HG03432 (cell line): ENCODE measurements at regions not wholly inside any gene's neighbourhood (a gene's known extent, or its start where the extent isn't known, plus 50 kb on each side); places are given as distances from the start of the nearest gene placed in this dataset.
A peak's percentile ranks its signal among the peaks of the same experiment; 100 is the strongest.

Experiments used
- ATAC-seq: cut with Tn5 transposase; IDR thresholded peaks from one replicate; pipeline ENCODE4 v1.9.1; 2021; ENCODE audit warnings: mild to moderate bottlenecking, moderate library complexity; ENCODE audit not compliant: unreplicated experiment

GRCh38 chr1:194309269-194309668, 1122.9 kb upstream of the B3GALT2 start:
- no peak for ATAC-seq

DNA sequence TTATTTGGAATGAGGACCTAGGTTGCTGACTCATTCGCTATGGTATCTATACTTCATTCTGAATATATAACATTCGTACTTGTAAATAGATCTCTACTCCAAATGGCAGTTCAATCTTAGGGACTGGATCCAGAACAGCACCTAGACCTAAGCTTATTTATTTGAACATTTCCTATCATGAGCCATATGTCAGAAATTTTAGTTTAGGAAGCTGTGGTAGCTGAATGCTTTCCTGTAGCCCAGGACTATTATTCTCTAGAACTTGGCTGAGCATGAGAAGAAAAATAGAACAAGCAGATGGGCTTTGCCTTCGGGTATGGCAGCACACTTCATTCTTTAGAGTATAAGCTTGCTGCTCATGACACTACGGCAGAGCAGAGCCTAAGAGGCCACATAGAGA, 1114.4 kb upstream of the B3GALT2 start:
- ATAC-seq = no peak

DNA sequence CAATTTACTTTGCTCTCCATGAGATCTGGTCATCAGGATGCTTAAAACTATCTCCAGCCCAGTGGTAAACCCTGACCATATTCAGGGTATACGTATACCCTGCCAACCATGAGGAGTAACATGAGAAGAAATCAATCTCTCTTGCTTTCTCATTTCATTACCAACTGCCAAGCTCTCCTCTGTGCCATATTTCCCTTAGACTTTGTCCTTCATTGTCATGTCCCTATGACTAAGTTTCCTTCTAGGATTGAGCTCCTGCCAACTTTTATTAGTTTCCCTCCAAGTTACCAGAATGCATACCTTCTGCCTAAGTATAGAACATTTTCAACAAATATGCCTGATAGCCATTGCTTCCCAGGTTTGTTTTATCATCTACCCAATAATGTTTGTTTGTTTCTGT, 1113.9 kb upstream of the B3GALT2 start:
- no peak for ATAC-seq

GRCh38 chr1:194298007-194298598, 1111.7 kb upstream of the B3GALT2 start:
- ATAC-seq = no peak

GRCh38 chr1:194297094-194297493, 1110.7 kb upstream of the B3GALT2 start:
- ATAC-seq = no peak

DNA sequence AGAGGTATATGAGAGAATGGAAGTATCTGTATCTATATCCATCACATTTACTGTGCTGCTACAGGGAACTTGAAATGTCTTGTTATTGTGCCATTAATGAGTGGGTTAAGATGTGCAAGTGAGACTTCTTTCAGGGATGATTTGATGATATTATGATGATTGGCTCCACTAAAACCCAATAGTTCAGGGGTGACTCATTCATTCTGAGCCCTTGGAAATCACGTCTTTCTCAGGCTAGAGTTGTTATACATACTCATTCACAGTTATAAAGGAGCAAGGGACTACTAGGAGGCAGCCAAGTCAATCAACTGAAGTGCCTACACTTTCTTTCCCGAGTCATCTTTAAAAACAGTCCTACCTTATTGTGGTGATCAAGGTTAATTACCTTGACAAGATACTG, 1109.8 kb upstream of the B3GALT2 start:
- no peak for ATAC-seq

- peak; percentile 94 for ATAC-seq
These were observed 1109.3 kb upstream of the B3GALT2 start for GRCh38 chr1:194295685-194296084.

DNA sequence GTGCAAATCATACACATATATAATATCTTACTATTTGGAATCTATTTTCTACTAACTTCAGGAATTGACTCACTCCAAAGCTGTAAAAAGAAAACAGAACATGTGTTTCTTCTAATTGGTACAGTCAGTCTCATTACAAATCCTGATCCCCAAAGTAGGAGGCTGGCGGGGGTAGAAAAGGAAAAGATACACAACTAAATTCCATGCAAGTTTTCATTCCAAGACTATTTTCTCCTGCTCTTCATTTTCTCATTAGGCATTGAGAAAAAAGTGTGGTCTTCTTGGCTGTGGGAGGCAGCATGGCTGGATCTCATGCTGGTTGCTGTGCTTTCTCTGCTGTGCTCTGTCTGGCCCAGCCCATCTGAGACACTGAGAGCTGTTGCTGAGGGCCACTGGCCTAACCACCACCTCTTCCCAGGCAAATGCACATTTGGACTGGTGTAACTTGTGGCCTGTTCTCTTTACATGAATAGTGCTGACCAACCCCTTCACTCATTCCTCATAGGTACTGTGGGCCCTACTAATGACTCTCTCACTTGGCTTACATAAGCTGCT, 1107.5 kb upstream of the B3GALT2 start:
- ATAC-seq = no peak

- no peak for ATAC-seq
These were observed 1106.6 kb upstream of the B3GALT2 start for GRCh38 chr1:194292966-194293365.

- ATAC-seq = peak; percentile 95
These were observed 1103.3 kb upstream of the B3GALT2 start for GRCh38 chr1:194289569-194290266.

DNA sequence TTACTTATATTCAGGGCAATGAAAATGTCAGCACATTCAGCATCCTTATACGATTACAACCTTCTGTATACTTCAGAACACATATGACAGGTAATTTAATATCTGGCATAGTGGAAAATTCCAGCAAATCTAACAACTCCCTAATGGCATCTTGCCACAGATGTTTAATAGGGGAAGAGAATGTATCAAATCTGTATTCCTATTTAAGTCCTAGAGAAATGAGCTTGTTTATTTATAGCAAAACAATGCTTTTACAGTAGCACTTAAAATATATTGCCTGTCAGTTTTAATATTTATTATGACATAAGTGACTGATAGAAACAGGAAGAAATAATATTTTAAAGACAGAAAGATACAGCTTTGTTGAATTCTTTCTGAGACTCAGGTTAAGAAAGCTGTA, 1101.8 kb upstream of the B3GALT2 start:
- no peak for ATAC-seq

DNA sequence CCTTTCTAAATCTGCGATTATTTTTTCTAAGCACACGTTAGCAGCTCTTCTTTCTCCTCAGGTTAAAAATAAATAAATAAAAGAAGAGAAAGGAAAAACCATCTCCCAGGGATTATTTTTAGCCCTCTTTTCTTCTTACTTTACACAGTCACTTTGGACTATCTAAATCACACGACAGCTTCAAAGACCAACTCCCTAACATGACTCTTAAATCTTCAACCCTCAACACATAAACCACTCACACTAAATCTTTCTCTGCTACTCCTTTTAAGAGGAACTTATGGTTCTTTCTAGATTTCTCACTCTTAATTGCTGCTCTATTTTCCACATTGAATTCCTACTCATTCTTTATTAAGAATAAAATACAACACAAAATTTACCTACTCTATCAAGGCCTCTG, 1095.0 kb upstream of the B3GALT2 start:
- no peak for ATAC-seq

DNA sequence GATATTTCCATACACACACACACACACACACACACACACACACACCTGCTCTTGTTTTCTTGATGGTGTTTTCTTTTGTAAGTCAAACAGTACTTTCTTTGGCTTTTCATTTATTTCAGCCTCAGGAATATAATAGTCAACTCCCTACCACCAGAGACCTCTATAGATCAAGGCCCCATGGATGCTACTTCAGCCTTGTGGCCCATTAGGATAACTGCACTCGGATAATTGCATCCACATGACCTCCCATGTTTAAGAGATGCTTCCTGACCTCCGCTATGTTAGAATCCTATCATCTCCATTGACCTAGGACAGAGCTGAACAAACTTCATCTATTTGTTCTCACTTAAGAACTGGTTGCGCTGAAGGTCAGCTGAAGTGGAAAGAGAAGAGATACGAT, 1094.0 kb upstream of the B3GALT2 start:
- ATAC-seq = no peak

DNA sequence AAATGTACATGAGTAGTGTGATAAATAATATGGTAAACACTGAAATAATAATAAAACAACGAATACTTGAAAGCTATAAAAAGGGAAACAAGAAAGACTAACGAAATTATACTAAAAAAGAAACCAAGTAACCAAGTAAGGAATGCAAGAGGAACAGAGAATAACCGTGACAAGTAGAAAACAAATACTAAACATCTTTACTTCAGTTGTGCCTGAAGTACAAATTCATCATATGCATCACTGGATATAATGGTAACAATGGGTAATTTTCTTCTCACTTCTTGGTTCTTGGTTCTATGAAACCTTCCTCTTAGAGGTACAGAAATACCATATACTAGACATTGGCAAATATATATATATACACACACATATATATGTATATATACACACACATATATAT, 1093.6 kb upstream of the B3GALT2 start:
- ATAC-seq = peak; percentile 86

DNA sequence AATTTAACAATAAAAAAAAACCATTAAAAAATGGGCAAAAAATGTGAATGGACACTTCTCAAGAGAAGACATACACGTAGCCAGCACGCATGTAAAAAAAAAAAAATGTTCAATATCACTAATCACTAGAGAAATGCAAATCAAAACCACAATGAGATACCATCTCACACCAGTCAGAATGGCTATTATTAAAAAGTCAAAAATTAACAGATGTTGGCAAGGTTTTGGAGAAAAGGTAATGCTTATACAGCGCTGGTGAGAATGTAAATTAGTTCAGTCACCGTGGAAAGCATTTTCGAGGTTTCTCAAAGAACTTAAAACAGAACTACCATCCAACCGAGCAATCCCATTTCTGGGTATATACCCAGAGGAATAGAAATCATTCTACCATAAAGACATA, 1091.5 kb upstream of the B3GALT2 start:
- ATAC-seq = peak; percentile 73

GRCh38 chr1:194273660-194274059, 1087.2 kb upstream of the B3GALT2 start:
- ATAC-seq = no peak

- no peak for ATAC-seq
These were observed 1082.4 kb upstream of the B3GALT2 start for GRCh38 chr1:194268839-194269238.

DNA sequence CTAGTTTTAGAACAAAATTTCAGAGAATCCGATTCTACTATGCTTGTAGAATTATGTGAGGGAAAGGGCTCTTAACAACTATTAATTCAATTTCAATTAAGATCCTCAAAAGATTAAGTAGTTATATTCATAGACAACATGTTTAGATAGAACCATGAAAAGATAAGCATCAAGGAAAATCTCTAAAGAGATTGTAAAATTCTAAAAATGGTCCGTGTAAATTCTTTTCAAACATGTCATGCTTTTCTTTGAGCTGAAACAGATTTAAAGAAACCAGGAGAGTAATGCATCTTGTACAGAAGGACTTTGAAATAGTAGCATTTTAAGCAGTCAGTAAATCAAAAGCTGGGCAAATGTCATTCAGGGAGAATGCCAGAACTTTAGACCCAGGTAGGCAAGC, 1080.6 kb upstream of the B3GALT2 start:
- no peak for ATAC-seq

DNA sequence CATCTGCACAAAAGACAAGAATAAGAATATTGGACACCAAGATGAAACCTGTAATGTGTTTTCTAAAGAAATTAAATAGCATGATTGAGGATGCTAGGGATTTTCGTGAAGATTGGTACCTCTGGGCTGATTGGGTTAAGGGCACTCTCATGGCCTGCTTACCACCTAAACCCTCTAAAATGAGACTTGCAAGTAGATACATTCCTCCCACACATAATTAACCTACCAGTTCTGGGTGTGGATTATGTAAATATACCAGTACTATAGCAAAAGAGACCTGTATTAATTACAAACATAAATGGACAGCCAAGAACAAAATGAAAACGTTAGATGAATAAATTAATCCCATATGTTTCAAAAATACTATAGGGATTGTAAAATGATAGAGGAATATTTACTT, 1069.6 kb upstream of the B3GALT2 start:
- ATAC-seq = no peak

DNA sequence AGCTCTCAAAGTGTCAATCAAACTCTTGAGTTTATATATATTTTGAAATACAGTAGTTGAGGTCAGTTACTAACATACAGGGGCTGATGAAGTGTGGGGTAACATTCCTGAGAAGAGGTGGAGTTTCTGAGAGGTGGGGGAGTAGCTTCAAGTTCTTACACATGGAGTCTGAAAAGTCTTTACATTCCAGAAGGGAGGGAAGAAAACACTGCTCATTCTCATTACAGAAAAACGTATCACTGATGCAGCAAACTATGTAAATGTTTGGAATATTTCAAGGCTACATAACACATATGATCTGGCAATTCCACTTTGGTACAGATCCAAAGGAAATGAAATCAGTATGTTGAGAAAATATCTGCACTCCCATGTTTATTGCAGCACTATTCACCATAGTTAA, 1065.8 kb upstream of the B3GALT2 start:
- ATAC-seq = no peak

DNA sequence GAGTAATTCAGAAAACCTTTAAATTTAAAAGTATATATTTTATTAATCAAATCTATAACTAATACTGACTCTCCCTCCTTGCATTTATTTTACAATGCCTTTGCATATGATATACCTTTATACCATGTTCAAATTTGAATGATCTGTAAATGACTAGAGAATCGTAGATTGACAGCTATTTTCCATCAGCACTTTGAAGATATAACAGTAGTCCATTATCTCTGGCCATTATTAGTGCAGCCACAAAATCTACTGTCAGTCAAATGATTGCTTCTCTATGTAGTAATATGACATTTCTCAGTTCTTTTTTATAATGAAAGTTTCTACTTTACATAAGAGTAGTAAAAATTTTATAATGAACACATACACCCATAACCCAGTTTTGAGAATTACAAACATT, 1054.8 kb upstream of the B3GALT2 start:
- no peak for ATAC-seq

DNA sequence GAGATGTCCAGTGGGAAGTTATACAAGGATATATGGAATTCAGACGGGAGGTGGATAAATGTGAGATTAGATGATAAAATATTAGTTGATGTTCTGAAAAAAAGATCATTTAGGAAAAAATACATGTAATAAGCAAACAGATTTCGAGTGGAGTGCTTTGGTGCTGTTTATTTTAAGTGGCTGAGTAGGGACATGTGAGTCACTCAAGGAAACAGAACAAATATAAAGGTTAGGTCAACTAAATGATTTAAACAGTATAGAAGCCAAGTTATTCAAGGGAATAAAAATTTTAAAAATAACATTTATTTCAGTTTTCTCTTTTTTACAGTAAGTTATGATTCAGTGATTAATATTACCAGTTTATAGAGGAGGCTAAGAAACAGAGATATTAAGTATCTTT, 1046.7 kb upstream of the B3GALT2 start:
- no peak for ATAC-seq
